ENCODE measurements at regions not wholly inside any gene's neighbourhood (a gene's known extent, or its start where the extent isn't known, plus 50 kb on each side); places are given as distances from the start of the nearest gene placed in this dataset.

- Histone ChIP-seq H3K79me2 (no peaks in the 10 kb centered on the region), H3K36me3 (ENCODE audit: control insufficient read depth, insufficient read depth, low read length) (no peaks in the 10 kb centered on the region), H3K4me2 (ENCODE audit: low read length) (no peak overlapping the region), H3K9me3 (ENCODE audit: control insufficient read depth, low read length) (no peaks in the 10 kb centered on the region), H3K4me3 (ENCODE audit: low read depth, low read length) (no peak overlapping the region), H3K27ac (no peak overlapping the region), H2AFZ (no peak overlapping the region), H3K4me1 (no peaks in the 10 kb centered on the region), H3K9ac (no peak overlapping the region), H3K27me3 (ENCODE audit: control insufficient read depth, insufficient read depth, low read length) (no peaks in the 10 kb centered on the region)
- no peak for TF ChIP-seq CTCF (IDR thresholded peaks at IDR 0.05)
These were observed 122.2 kb downstream of the ANXA5 start for GRCh38 chr4:121574618-121575017.

- Histone ChIP-seq H3K79me2 (no peaks in the 10 kb centered on the region), H3K9ac (no peak overlapping the region), H3K27me3 (ENCODE audit: control insufficient read depth, insufficient read depth, low read length) (no peaks in the 10 kb centered on the region), H3K9me3 (ENCODE audit: control insufficient read depth, low read length) (no peaks in the 10 kb centered on the region), H3K36me3 (ENCODE audit: control insufficient read depth, insufficient read depth, low read length) (no peaks in the 10 kb centered on the region), H3K4me1 (no peaks in the 10 kb centered on the region), H3K27ac (no peak overlapping the region), H3K4me2 (ENCODE audit: low read length) (no peak overlapping the region), H2AFZ (no peak overlapping the region), H3K4me3 (ENCODE audit: low read depth, low read length) (no peak overlapping the region)
- TF ChIP-seq CTCF (IDR thresholded peaks at IDR 0.05), result no peak
These were observed 129.0 kb downstream of the ANXA5 start for GRCh38 chr4:121567748-121568147.

DNA sequence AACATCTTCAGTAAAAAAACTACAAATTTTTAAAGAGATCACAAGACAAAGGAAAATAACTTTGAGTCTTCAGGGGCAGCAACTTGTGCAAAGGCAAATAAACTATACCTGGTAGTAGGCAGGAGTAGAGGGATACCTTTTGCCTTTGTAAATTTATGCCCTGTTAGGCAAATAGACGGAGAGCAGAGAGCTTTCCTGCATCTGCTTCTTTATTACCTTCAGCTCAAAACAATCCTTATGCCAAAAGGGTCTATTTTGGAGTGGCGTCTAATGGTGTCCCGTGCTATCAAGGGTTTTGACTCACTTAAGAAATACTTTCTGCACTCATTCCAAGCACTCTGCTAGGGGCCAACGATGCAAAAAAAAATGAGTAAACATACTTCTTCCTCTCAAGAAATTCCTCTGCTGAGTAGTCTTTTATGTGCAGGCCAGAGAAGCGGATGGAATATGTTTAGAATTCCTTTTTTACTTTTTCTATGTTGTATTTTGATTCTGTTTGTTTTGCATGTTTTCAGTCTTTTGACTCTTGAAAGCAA, 131.9 kb downstream of the ANXA5 start:
- Histone ChIP-seq H3K79me2 (no peaks in the 10 kb centered on the region), H3K4me2 (ENCODE audit: low read length) (no peak overlapping the region), H3K27me3 (ENCODE audit: control insufficient read depth, insufficient read depth, low read length) (no peaks in the 10 kb centered on the region), H3K4me1 (no peaks in the 10 kb centered on the region), H3K9me3 (ENCODE audit: control insufficient read depth, low read length) (no peaks in the 10 kb centered on the region), H3K27ac (no peak overlapping the region), H3K4me3 (ENCODE audit: low read depth, low read length) (no peak overlapping the region), H3K9ac (no peak overlapping the region), H3K36me3 (ENCODE audit: control insufficient read depth, insufficient read depth, low read length) (no peaks in the 10 kb centered on the region), H2AFZ (no peak overlapping the region)
- TF ChIP-seq CTCF (IDR thresholded peaks at IDR 0.05), result no peak

DNA sequence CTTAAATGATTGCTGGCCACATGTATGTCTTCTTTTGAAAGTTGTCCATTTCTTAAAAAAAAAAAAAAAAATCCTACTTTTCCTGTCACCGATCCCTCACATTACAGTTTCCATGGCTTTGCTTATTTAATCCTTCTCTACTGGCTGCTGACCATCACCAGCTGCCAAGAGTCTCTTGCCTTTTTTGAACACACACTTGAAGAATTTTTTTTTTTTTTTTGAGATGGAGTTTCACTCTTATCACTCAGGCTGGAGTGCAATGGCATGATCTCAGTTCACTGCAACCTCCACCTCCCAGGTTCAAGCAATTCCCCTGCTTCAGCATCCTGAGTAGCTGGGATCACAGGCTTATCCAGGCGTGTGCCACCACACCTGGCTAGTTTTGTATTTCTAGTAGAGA, 134.0 kb downstream of the ANXA5 start:
- Histone ChIP-seq H3K27ac (no peak overlapping the region), H3K36me3 (ENCODE audit: control insufficient read depth, insufficient read depth, low read length) (no peaks in the 10 kb centered on the region), H3K4me2 (ENCODE audit: low read length) (no peak overlapping the region), H3K79me2 (no peaks in the 10 kb centered on the region), H3K9ac (no peak overlapping the region), H3K4me1 (no peaks in the 10 kb centered on the region), H3K4me3 (ENCODE audit: low read depth, low read length) (no peak overlapping the region), H2AFZ (no peak overlapping the region), H3K9me3 (ENCODE audit: control insufficient read depth, low read length) (no peaks in the 10 kb centered on the region), H3K27me3 (ENCODE audit: control insufficient read depth, insufficient read depth, low read length) (no peaks in the 10 kb centered on the region)
- TF ChIP-seq CTCF (IDR thresholded peaks at IDR 0.05), result no peak

GRCh38 chr4:121555315-121556107, 141.3 kb downstream of the ANXA5 start:
- Histone ChIP-seq H2AFZ (no peak overlapping the region), H3K4me1 (no peaks in the 10 kb centered on the region), H3K27me3 (ENCODE audit: control insufficient read depth, insufficient read depth, low read length) (no peaks in the 10 kb centered on the region), H3K27ac (no peak overlapping the region), H3K9ac (no peak overlapping the region), H3K79me2 (no peaks in the 10 kb centered on the region), H3K9me3 (ENCODE audit: control insufficient read depth, low read length) (no peaks in the 10 kb centered on the region), H3K4me3 (ENCODE audit: low read depth, low read length) (no peak overlapping the region), H3K36me3 (ENCODE audit: control insufficient read depth, insufficient read depth, low read length) (no peaks in the 10 kb centered on the region), H3K4me2 (ENCODE audit: low read length) (no peak overlapping the region)
- TF ChIP-seq CTCF (IDR thresholded peaks at IDR 0.05), result no peak

Measured in parathyroid adenoma (tissue), 2 donors.